ENCODE measurements at regions not wholly inside any gene's neighbourhood (a gene's known extent, or its start where the extent isn't known, plus 50 kb on each side); places are given as distances from the start of the nearest gene placed in this dataset.

DNA sequence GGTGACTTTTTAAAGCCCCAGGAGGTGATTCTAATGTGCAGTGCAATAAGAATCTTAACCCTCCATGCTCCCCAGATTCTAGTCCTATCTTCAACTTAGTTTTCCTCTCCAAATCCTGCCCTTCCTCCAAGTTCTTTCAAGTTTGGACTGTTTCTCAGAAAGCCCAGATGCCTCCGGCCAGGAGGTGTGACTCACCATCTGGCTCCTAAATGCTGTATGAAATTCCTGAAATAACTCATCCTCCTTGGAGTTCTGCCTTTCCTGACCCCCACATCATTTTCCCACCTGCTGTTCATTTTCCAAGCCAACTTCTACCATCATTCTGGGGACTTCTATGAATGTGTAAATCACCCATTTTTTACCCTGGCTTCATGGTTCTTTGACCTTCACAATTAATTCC is 118.2 kb upstream of the NOL4 start (continued):
- TF ChIP-seq ATF2 (tag by site-specific recombination; IDR thresholded peaks at IDR 0.05; ENCODE audit: low read depth), result no peak
- no peak for TF ChIP-seq INSM2 (tag by site-specific recombination; IDR thresholded peaks at IDR 0.05)
- TF ChIP-seq ZNF521 (tag by site-specific recombination; IDR thresholded peaks at IDR 0.05), result no peak
- no peak for TF ChIP-seq ZNF133 (tag by site-specific recombination; IDR thresholded peaks at IDR 0.05)
- TF ChIP-seq ZNF16 (tag by site-specific recombination; IDR thresholded peaks at IDR 0.05; ENCODE audit: low read depth), result no peak
- no peak for TF ChIP-seq ZNF23 (tag by site-specific recombination; IDR thresholded peaks at IDR 0.05; ENCODE audit: borderline replicate concordance)
- no peak for TF ChIP-seq ZNF311 (tag by site-specific recombination; IDR thresholded peaks at IDR 0.05; ENCODE audit: borderline replicate concordance)

- H3K9me3 ChIP-seq (ENCODE audit: control insufficient read depth, insufficient read depth, low read depth, low read length), result no peaks in the 10 kb centered on the region
- H3K36me3 ChIP-seq (ENCODE audit: control insufficient read depth in 2 of 2, insufficient read depth in 1 of 2, low read length in 2 of 2), result no peaks in the 10 kb centered on the region
- CTCF ChIA-PET, result interaction anchor here (0.7 kb wide), 1 partner anchor 121 kb away, joined by 4 read pairs; the partner anchor contains the start of gene NOL4
- POLR2A ChIA-PET, result no interaction called here
- H3K27ac ChIP-seq (ENCODE audit: extremely low read depth, low read depth, low read length), result no peak overlapping the region
- TF ChIP-seq ZFP37 (tag by site-specific recombination; IDR thresholded peaks at IDR 0.05) (no peak), ZFHX2 (tag by site-specific recombination; conservative IDR thresholded peaks at IDR 0.05) (no peak), ZBTB21 (tag by site-specific recombination; IDR thresholded peaks at IDR 0.05) (no peak), ZNF157 (tag by site-specific recombination; IDR thresholded peaks at IDR 0.05) (no peak), ZNF433 (tag by site-specific recombination; IDR thresholded peaks at IDR 0.05; ENCODE audit: low read depth) (no peak), WT1 (tag by site-specific recombination; IDR thresholded peaks at IDR 0.05) (no peak)
- H3K4me1 ChIP-seq (ENCODE audit: control insufficient read depth, insufficient read depth, low read length), result no peaks in the 10 kb centered on the region
- H3K4me3 ChIP-seq (ENCODE audit: low read depth, low read length), result no peak overlapping the region
Measured at GRCh38 chr18:34345738-34346137, 121.0 kb upstream of the NOL4 start.

- Histone ChIP-seq H3K4me1 (ENCODE audit: control insufficient read depth, insufficient read depth, low read length) (no peaks in the 10 kb centered on the region), H3K9me3 (ENCODE audit: control insufficient read depth, insufficient read depth, low read depth, low read length) (no peaks in the 10 kb centered on the region), H3K27ac (ENCODE audit: extremely low read depth, low read depth, low read length) (no peak overlapping the region), H3K36me3 (ENCODE audit: control insufficient read depth in 2 of 2, insufficient read depth in 1 of 2, low read length in 2 of 2) (no peaks in the 10 kb centered on the region), H3K4me3 (ENCODE audit: low read depth, low read length) (no peak overlapping the region)
- no peak for TF ChIP-seq GLI2 (tag by site-specific recombination; IDR thresholded peaks at IDR 0.05; ENCODE audit: borderline replicate concordance, low read depth)
- CTCF ChIA-PET, result interaction anchor here (0.6 to 2.4 kb wide), 5 partner anchors 28 to 455 kb away, joined by 3 to 12 read pairs (median 4); no protein-coding TSS in a partner anchor
- POLR2A ChIA-PET, result interaction anchor here (0.5 kb wide), 1 partner anchor 254 kb away, joined by 5 read pairs; no protein-coding TSS in a partner anchor
Measured at GRCh38 chr18:34350778-34351177, 126.1 kb upstream of the NOL4 start.

GRCh38 chr18:34352385-34353163 is 127.9 kb upstream of the NOL4 start:
- ChIA-PET CTCF (interaction anchor here (0.7 to 2.4 kb wide), 20 partner anchors 8 to 557 kb away, joined by 3 to 22 read pairs (median 4); no protein-coding TSS in a partner anchor), POLR2A (no interaction called here)
- H3K4me1 ChIP-seq (ENCODE audit: control insufficient read depth, insufficient read depth, low read length), result no peaks in the 10 kb centered on the region
- H3K9me3 ChIP-seq (ENCODE audit: control insufficient read depth, insufficient read depth, low read depth, low read length), result no peaks in the 10 kb centered on the region
- H3K36me3 ChIP-seq (ENCODE audit: control insufficient read depth in 2 of 2, insufficient read depth in 1 of 2, low read length in 2 of 2), result no peaks in the 10 kb centered on the region
- TF ChIP-seq ZNF169 (tag by site-specific recombination; IDR thresholded peaks at IDR 0.05) (no peak), ZNF426 (tag by site-specific recombination; IDR thresholded peaks at IDR 0.05) (no peak), HOXD13 (CRISPR knock-in tag; IDR thresholded peaks at IDR 0.05; ENCODE audit: borderline replicate concordance) (no peak), ZNF701 (tag by site-specific recombination; IDR thresholded peaks at IDR 0.05) (no peak)
- H3K27ac ChIP-seq (ENCODE audit: extremely low read depth, low read depth, low read length), result no peak overlapping the region
- no peak overlapping the region for H3K4me3 ChIP-seq (ENCODE audit: low read depth, low read length)

Data from HEK293 (cell line).